LNCaP clone FGC (cell line): ENCODE measurements at regions not wholly inside any gene's neighbourhood (a gene's known extent, or its start where the extent isn't known, plus 50 kb on each side); places are given as distances from the start of the nearest gene placed in this dataset.

Experiments used
- DNase-seq: peaks from one replicate; pipeline ENCODE4 v3.0.0-alpha.2; 2011; ENCODE audit warnings: low read depth
- H3K4me3 ChIP-seq: 2 replicates; pipeline ENCODE4 v1.5.1; 2011; ENCODE audit warnings: mild to moderate bottlenecking, low read depth, low read length, control low read depth
- CTCF ChIP-seq: IDR thresholded peaks from 2 replicates; pipeline ENCODE4 v1.5.1; 2012; ENCODE audit warnings: mild to moderate bottlenecking; ENCODE audit not compliant: control insufficient read depth, insufficient read depth; ENCODE audit errors: extremely low read depth

- TF ChIP-seq CTCF, result no peak
- DNase-seq, result no peak
- H3K4me3 ChIP-seq, result no peak overlapping the region
These were observed 87.1 kb upstream of the CACNA1E start for GRCh38 chr1:181396171-181396670.

- DNase-seq, result no peak
- no peak overlapping the region for H3K4me3 ChIP-seq
- TF ChIP-seq CTCF, result no peak
These were observed 86.5 kb upstream of the CACNA1E start for GRCh38 chr1:181396811-181397210.

- TF ChIP-seq CTCF, result no peak
- no peak overlapping the region for H3K4me3 ChIP-seq
- DNase-seq, result no peak
These were observed 85.5 kb upstream of the CACNA1E start for GRCh38 chr1:181397845-181398244.

- TF ChIP-seq CTCF, result no peak
- no peak for DNase-seq
- H3K4me3 ChIP-seq, result no peak overlapping the region
These were observed 84.8 kb upstream of the CACNA1E start for GRCh38 chr1:181398544-181398943.

- no peak for TF ChIP-seq CTCF
- no peak for DNase-seq
- no peak overlapping the region for H3K4me3 ChIP-seq
These were observed 77.7 kb upstream of the CACNA1E start for GRCh38 chr1:181405584-181405983.

GRCh38 chr1:181406989-181407388 is 76.3 kb upstream of the CACNA1E start:
- no peak for DNase-seq
- no peak for TF ChIP-seq CTCF
- H3K4me3 ChIP-seq, result no peak overlapping the region

GRCh38 chr1:181409981-181410380 is 73.3 kb upstream of the CACNA1E start:
- TF ChIP-seq CTCF, result no peak
- DNase-seq, result no peak
- H3K4me3 ChIP-seq, result no peak overlapping the region
